ENCODE measurements at regions not wholly inside any gene's neighbourhood (a gene's known extent, or its start where the extent isn't known, plus 50 kb on each side); places are given as distances from the start of the nearest gene placed in this dataset.

GRCh38 chr3:150080058-150080730 lies 109.5 kb upstream of the PFN2 start:
- no peak for DNase-seq

- no peak for DNase-seq
Measured at GRCh38 chr3:150079029-150079739, 108.5 kb upstream of the PFN2 start.

DNA sequence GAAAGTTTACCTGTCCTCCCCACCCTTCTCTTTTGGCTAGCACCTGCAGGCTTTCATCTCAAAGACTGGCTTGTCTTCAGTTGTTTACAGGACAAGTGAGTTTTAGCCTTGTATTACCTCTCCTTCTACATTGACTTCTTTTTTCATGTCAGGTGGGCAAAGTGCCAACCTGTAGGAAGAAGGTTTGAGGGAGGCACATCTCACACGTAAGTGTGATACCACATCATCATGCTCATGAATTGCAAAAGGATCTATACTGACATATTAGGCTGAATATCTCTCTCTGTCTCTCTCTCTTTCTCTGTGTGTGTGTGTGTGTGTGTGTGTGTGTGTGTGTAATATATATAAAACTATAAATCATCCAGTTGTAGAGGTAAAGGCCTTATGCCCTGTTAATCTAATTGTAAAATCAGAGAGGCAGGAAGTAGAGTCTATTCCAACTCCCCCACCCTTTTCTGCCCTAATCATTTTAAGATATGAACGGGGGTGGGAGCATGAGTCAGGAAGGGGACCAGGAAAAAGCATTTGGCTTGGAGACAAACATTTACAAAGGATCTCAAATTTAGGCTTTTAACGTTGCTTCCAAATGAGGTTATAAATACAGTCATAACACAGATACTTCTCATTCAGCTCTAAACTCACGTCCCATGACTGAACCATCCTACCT lies 107.0 kb upstream of the PFN2 start:
- DNase-seq, result no peak

DNA sequence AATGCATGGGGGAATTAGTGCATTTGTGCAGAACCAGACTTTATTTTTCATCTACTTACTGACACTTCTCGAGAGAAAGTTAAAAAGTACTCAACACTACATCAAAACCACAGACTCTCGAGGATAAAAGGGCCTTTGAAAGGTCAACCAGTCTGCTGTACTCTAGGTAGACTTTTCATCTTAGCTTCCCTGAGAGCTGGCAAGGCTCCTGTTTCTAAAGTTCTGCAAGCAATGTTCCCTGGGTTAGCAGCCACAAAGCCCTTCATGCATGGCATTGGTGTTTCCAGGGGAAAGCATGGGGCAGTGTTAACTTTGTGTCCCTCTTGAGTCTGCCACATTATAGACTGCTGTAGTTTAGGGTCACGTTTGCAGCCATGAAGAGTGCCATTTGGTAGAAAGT lies 106.4 kb upstream of the PFN2 start:
- no peak for DNase-seq

GRCh38 chr3:150076443-150076842 lies 105.7 kb upstream of the PFN2 start:
- DNase-seq, result no peak

- DNase-seq, result no peak
Measured at GRCh38 chr3:150075417-150075865, 104.7 kb upstream of the PFN2 start.

GRCh38 chr3:150074697-150075416 lies 104.2 kb upstream of the PFN2 start:
- DNase-seq, result no peak

DNA sequence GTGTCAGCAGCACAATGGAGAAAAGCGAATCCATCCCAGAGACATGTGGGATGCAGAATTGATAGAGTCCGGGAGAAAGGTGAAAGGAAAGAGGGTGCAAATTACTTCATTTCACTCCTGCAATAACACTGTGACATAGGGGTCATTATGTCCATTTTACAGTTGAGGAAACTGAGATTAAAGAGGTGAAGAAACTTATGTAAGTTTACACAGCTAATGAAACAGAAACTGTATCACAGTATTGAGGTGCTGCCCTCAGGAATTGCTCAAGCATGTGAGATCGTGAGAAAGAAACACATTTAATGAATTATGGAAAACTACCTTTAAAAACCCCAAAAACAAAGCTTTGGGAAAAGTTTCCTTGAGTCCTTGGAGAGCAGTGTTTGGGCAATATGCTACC lies 103.6 kb upstream of the PFN2 start:
- DNase-seq, result no peak

GRCh38 chr3:150073513-150073912 lies 102.8 kb upstream of the PFN2 start:
- DNase-seq, result no peak

- no peak for DNase-seq
Measured at GRCh38 chr3:150073031-150073430, 102.3 kb upstream of the PFN2 start.

- no peak for DNase-seq
Measured at GRCh38 chr3:150072576-150072975, 101.9 kb upstream of the PFN2 start.

DNA sequence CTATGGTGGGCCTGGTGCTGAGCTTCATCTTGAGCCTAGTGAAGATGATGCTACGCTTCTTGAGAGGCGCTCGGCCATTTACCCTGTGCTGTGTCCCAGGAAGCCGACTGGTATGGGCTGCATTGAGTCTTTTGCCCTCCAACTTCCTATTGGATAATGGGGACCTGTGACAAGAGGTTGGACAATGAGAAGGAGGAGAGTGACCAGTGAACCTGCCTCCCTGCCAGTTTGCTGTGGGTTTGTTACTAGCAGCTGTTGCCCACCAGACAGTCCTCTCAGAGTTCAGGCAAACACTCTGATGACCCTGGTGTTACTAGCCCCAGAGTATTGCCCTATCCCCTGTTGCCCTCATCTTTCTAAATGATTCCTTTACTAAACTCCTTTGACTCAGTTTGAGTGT lies 99.6 kb upstream of the PFN2 start:
- DNase-seq, result no peak

DNA sequence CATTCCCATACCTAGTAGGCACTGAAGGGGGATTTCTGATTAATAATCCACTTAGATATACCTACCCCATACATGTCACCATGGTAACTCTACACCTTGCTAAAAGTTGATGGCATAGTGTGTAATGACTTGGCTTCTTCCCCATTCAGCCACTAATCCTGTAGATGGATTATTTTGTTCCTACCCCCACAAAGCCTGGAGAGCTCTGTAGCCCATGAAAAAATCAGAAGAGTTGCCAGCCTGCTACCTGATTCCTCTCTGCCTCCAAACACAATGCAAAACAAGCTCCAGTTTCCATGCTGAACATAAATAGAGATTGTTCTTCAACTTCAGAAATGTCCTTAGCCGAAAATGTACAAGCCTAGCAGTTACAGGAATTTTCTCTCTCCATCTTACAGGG lies 98.9 kb upstream of the PFN2 start:
- DNase-seq, result no peak

- DNase-seq, result no peak
Measured at GRCh38 chr3:150069154-150069527, 98.4 kb upstream of the PFN2 start.

- DNase-seq, result no peak
Measured at GRCh38 chr3:150068440-150069153, 97.9 kb upstream of the PFN2 start.

DNA sequence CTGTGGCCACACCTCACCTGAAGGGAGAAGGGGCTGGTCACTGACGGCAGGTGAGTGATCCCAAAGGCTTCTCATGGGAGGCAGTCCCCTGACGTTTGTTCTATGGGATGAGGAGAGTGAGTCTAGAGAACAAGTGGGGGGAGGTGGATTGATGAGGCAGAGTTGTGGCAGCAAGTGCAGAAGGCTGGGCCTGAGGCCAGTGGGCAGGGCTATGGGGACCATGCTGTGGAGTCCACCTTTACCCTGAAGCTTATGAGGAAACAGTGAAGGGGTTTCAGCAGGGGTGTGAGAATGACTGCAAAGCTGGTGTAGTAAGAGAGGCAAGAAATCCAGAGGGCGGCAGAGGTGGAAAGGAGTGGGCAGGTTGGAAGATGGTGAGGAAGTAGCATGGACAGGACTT lies 96.9 kb upstream of the PFN2 start:
- no peak for DNase-seq

GRCh38 chr3:150064971-150065370 lies 94.3 kb upstream of the PFN2 start:
- DNase-seq, result no peak

DNA sequence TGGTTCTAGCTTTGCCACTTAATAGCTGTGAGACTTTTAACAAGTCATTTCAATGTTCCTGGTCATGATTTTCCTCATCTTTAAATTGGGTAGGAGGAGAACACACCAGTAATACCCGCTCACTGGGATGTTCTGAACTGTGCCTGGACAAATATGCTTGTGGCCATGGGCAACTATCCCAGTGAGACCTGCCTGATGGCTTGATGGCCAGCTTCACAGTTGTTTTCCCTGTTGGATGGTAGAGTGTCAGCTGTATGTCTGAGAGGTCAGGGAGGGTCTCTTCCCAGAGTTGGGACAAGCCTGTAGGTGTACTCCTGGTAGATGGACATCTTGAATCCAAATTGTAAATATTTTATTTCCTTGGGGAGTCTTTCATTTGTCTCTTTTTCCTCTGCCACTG lies 92.5 kb upstream of the PFN2 start:
- no peak for DNase-seq

- no peak for DNase-seq
Measured at GRCh38 chr3:150062492-150062891, 91.8 kb upstream of the PFN2 start.

DNA sequence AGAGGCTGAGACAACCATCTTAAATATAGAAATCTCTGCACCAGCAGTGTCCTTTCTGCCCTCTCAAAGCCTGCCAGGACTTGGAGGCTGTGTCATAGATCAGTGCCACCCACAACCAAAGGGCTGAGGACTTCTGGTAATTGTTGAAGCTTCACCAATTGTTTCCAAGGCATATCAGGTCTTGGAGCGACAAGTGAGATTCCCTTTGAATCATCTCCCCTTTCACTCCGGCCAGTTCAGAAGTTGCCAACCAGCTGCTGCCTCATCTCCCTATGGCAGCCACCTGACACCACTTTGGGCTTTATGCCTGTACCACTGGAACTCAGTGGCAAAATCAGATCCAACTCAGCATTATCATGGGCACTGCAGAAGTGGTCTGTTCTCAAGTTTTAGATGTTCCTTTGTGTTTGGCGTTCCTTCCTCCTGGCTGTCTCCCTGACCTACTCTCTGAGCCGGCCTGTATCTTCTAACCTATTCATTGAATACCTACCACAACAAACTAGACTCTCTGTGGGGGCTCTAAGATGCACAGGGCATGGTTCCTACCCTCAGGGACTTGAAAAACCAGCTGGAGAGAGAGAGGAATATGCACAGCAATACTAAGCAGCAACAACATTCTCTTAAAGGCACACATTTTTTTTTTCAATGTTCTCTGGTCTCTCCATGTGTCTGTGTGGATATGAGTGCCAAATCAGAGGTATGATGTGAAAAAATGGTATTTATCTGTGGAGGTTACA lies 90.8 kb upstream of the PFN2 start:
- no peak for DNase-seq

- DNase-seq, result no peak
Measured at GRCh38 chr3:150059729-150060128, 89.0 kb upstream of the PFN2 start.

- DNase-seq, result no peak
Measured at GRCh38 chr3:150059241-150059640, 88.5 kb upstream of the PFN2 start.
